Right renal pelvis (tissue), 4 donors: ENCODE measurements at regions not wholly inside any gene's neighbourhood (a gene's known extent, or its start where the extent isn't known, plus 50 kb on each side); places are given as distances from the start of the nearest gene placed in this dataset.
"Not testable (repeated sequence)": the region's sequence is repeated elsewhere in the genome, so short reads cannot be mapped to it uniquely, and the experiment has no call there.

Source experiments
- DNase-seq, 4 donors: peaks; one replicate each; pipeline ENCODE4 v3.0.0-alpha.2; 2013; ENCODE audit warnings: low read depth in 4 of 4, low spot score in 3 of 4, missing footprints in 1 of 4

GRCh38 chr13:83162493-83162892, 719.8 kb downstream of the SLITRK1 start:
- DNase-seq = no peak

GRCh38 chr13:83153848-83154247, 728.4 kb downstream of the SLITRK1 start:
- DNase-seq = no peak

GRCh38 chr13:83151308-83151660, 731.0 kb downstream of the SLITRK1 start:
- no peak for DNase-seq

- no peak for DNase-seq
Measured at GRCh38 chr13:83150616-83151307, 731.5 kb downstream of the SLITRK1 start.

- DNase-seq = no peak
Measured at GRCh38 chr13:83136660-83137059, 745.6 kb downstream of the SLITRK1 start.

GRCh38 chr13:83125791-83126190, 756.5 kb downstream of the SLITRK1 start:
- DNase-seq = no peak

- no peak for DNase-seq
Measured at GRCh38 chr13:83121896-83122295, 760.4 kb downstream of the SLITRK1 start.

- no peak for DNase-seq
Measured at GRCh38 chr13:83117046-83117445, 765.2 kb downstream of the SLITRK1 start.

- DNase-seq = not testable (repeated sequence)
Measured at GRCh38 chr13:83101574-83102247, 780.6 kb downstream of the SLITRK1 start.

- no peak for DNase-seq
Measured at GRCh38 chr13:83100237-83100636, 782.0 kb downstream of the SLITRK1 start.

GRCh38 chr13:83088858-83089257, 793.4 kb downstream of the SLITRK1 start:
- DNase-seq = no peak

- DNase-seq = no peak
Measured at GRCh38 chr13:83086948-83087347, 795.3 kb downstream of the SLITRK1 start.

GRCh38 chr13:83086088-83086487, 796.2 kb downstream of the SLITRK1 start:
- no peak for DNase-seq

- DNase-seq = no peak
Measured at GRCh38 chr13:83085186-83085900, 796.9 kb downstream of the SLITRK1 start.

GRCh38 chr13:83077499-83077898, 804.8 kb downstream of the SLITRK1 start:
- no peak for DNase-seq

GRCh38 chr13:83073930-83074329, 808.3 kb downstream of the SLITRK1 start:
- not testable (repeated sequence) for DNase-seq

GRCh38 chr13:83065108-83065507, 817.2 kb downstream of the SLITRK1 start:
- no peak for DNase-seq

GRCh38 chr13:83057119-83057518, 825.2 kb downstream of the SLITRK1 start:
- no peak for DNase-seq

- DNase-seq = no peak
Measured at GRCh38 chr13:83056269-83056668, 826.0 kb downstream of the SLITRK1 start.

GRCh38 chr13:83048419-83048818, 833.9 kb downstream of the SLITRK1 start:
- DNase-seq = no peak

- DNase-seq = no peak
Measured at GRCh38 chr13:83024955-83025594, 857.2 kb downstream of the SLITRK1 start.
